HepG2 (cell line): ENCODE measurements at regions not wholly inside any gene's neighbourhood (a gene's known extent, or its start where the extent isn't known, plus 50 kb on each side); places are given as distances from the start of the nearest gene placed in this dataset.

ENCODE experiments used
- ATAC-seq: fragments of 200-7000 bp; cut with Tn5 transposase; 3 replicates; pipeline ENCODE4 v1.9.1; 2020; ENCODE audit warnings: mild to moderate bottlenecking, moderate library complexity
- BruUV-seq: library from RNA; stranded (reverse); fragments of 400-500 nt; replicated peaks from 2 replicates; lab custom pipeline; 2021; lab: Mats Ljungman, UMichigan
- CTCF ChIA-PET: fragments of 300-600 bp; formaldehyde crosslinking; extraction: SDS; loops from one replicate; lab custom pipeline; 2021; ENCODE audit warnings: low total read pairs, inconsistent platforms, low intra/inter-chr PET ratio; lab: Yijun Ruan, JAX
- POLR2A ChIA-PET: fragments of 350-600 bp; sonication (Branson Sonifier 250); formaldehyde crosslinking; loops from one replicate; lab custom pipeline; 2020; ENCODE audit warnings: antibody characterized with exemption, inconsistent platforms; lab: Yijun Ruan, JAX
- DNase-seq: peaks from one replicate; pipeline ENCODE4 v3.0.0-alpha.2; 2015; ENCODE audit warnings: low spot score
- FAIRE-seq: peaks from 3 replicates; lab custom pipeline; 2011; peaks lifted over from hg19 to GRCh38; lab: Jason Lieb, UNC
- H2AFZ ChIP-seq: one replicate; pipeline ENCODE4 v1.6.1; 2011; ENCODE audit warnings: low read length, inconsistent platforms
- H3K27ac ChIP-seq: fragments of 300-600 bp; 3 replicates; pipeline ENCODE4 v1.8.0; 2011; ENCODE audit warnings: mixed run types, mild to moderate bottlenecking, mixed read lengths, low read length, inconsistent platforms; ENCODE audit not compliant: insufficient read depth; ENCODE audit errors: extremely low read length
- H3K27me3 ChIP-seq, 2 experiments: fragments of 200-600 bp in 1 of 2; 2 replicates in 1 of 2; 3 replicates in 1 of 2; pipeline versions ENCODE4 v1.6.0 to v1.8.0; 2011; ENCODE audit warnings: low read length in 2 of 2, mild to moderate bottlenecking in 2 of 2, moderate library complexity in 2 of 2, inconsistent platforms in 1 of 2; ENCODE audit not compliant: insufficient read depth in 2 of 2, control insufficient read depth in 1 of 2
- H3K36me3 ChIP-seq, 2 experiments: fragments of 200-600 bp in 1 of 2; replicated peaks in 1 of 2; 2 replicates in 1 of 2; 3 replicates in 1 of 2; pipeline versions ENCODE4 v1.5.1 to v1.8.0; 2011; ENCODE audit warnings: low read length in 2 of 2, inconsistent platforms in 1 of 2; ENCODE audit not compliant: insufficient read depth in 2 of 2, control insufficient read depth in 1 of 2
- H3K4me1 ChIP-seq: 2 replicates; pipeline ENCODE4 v1.5.1; 2012; ENCODE audit warnings: low read length, inconsistent platforms; ENCODE audit not compliant: insufficient read depth
- H3K4me2 ChIP-seq: 2 replicates; pipeline ENCODE4 v1.6.0; 2011; ENCODE audit warnings: low read depth, low read length, inconsistent platforms
- H3K4me3 ChIP-seq, 3 experiments: fragments of 200-600 bp in 1 of 3; sonication (generic), shearing (Covaris generic) in 1 of 3; replicated peaks in 1 of 3; 2 replicates each; pipeline ENCODE4 v1.5.1; 2011 to 2016; ENCODE audit warnings: low read length in 3 of 3, inconsistent platforms in 2 of 3, low read depth in 2 of 3, mild to moderate bottlenecking in 2 of 3, control low read depth in 1 of 3, mixed read lengths in 1 of 3; ENCODE audit not compliant: insufficient read depth in 1 of 3
- H3K79me2 ChIP-seq: one replicate; pipeline ENCODE4 v1.6.1; 2011; ENCODE audit warnings: low read length, inconsistent platforms; ENCODE audit not compliant: insufficient read depth
- H3K9ac ChIP-seq: 2 replicates; pipeline ENCODE4 v1.6.0; 2011; ENCODE audit warnings: mild to moderate bottlenecking, low read depth, low read length, inconsistent platforms; ENCODE audit not compliant: insufficient read depth
- H3K9me3 ChIP-seq: 2 replicates; pipeline ENCODE4 v1.5.1; 2012; ENCODE audit warnings: mild to moderate bottlenecking, low read length
- H4K20me1 ChIP-seq: 2 replicates; pipeline ENCODE4 v1.6.0; 2011; ENCODE audit warnings: inconsistent platforms, mild to moderate bottlenecking, low read length, moderate library complexity; ENCODE audit not compliant: insufficient read depth
- ATF7 ChIP-seq, 2 experiments: fragments of 450-650 bp in 1 of 2; sonication (generic) in 1 of 2; formaldehyde crosslinking in 1 of 2; IDR thresholded peaks; 2 replicates each; pipeline versions ENCODE4 v1.4.0 to v1.6.1; 2016 to 2020; ENCODE audit warnings: antibody characterized with exemption in 1 of 2, mild to moderate bottlenecking in 1 of 2, missing genetic modification reagents in 1 of 2
- KDM3A ChIP-seq: IDR thresholded peaks from 2 replicates; pipeline ENCODE4 v1.6.1; 2018; ENCODE audit warnings: low read depth, missing compliant biosample characterization
- REPIN1 ChIP-seq: sonication (generic); formaldehyde crosslinking; IDR thresholded peaks from 2 replicates; pipeline ENCODE4 v1.8.0; 2022; ENCODE audit warnings: missing genetic modification reagents, low read depth, mild to moderate bottlenecking, borderline replicate concordance
- SATB2 ChIP-seq: sonication (generic); formaldehyde crosslinking; IDR thresholded peaks from 2 replicates; pipeline ENCODE4 v1.5.0; 2020; ENCODE audit warnings: missing genetic modification reagents
- TOE1 ChIP-seq: sonication (generic); formaldehyde crosslinking; IDR thresholded peaks from 2 replicates; pipeline ENCODE4 v1.4.0; 2020; ENCODE audit warnings: mild to moderate bottlenecking, missing genetic modification reagents
- ZNF761 ChIP-seq: sonication (generic); formaldehyde crosslinking; conservative IDR thresholded peaks from 2 replicates; pipeline ENCODE4 v1.4.0; 2020; ENCODE audit warnings: mild to moderate bottlenecking, missing genetic modification reagents
- ZNF883 ChIP-seq: sonication (generic); formaldehyde crosslinking; IDR thresholded peaks from 2 replicates; pipeline ENCODE4 v1.5.1; 2020; ENCODE audit warnings: mild to moderate bottlenecking, missing genetic modification reagents; ENCODE audit errors: not compliant biosample characterization
- WGBS: methylation state at CpG from one replicate; pipeline ENCODE4 v1.1.6; 2017; ENCODE audit warnings: low lambda C conversion rate; 5-methylcytosine and 5-hydroxymethylcytosine counted together
- in situ Hi-C: cut with HindIII; loops from 2 replicates; pipeline ENCODE4 v1.10.0; 2017; ENCODE audit warnings: low pct_unique_long_range_greater_than_20kb; ENCODE audit not compliant: extremely low pct_ligation_motif_present
- intact Hi-C: fragments of 100-400 bp; cut with micrococcal nuclease; formaldehyde crosslinking; loops from one replicate; pipeline ENCODE4 v1.10.0; 2022; ENCODE audit not compliant: unreplicated experiment
- TF ChIP-seq, protein P1 (sequence below): sonication (generic); formaldehyde crosslinking; IDR thresholded peaks from 2 replicates; pipeline ENCODE4 v1.4.0; 2020; ENCODE audit warnings: mild to moderate bottlenecking, missing genetic modification reagents, borderline replicate concordance
- TF ChIP-seq, protein P2 (sequence below): sonication (generic); formaldehyde crosslinking; IDR thresholded peaks from 2 replicates; pipeline ENCODE4 v1.4.0; 2020; ENCODE audit warnings: missing genetic modification reagents
- TF ChIP-seq, protein P3 (sequence below): IDR thresholded peaks from 2 replicates; pipeline ENCODE4 v1.6.1; 2016; ENCODE audit warnings: missing compliant biosample characterization, missing genetic modification reagents, borderline replicate concordance
- TF ChIP-seq, protein P4 (sequence below): sonication (generic); formaldehyde crosslinking; IDR thresholded peaks from 2 replicates; pipeline ENCODE4 v1.4.0; 2020; ENCODE audit warnings: missing genetic modification reagents, mild to moderate bottlenecking, borderline replicate concordance

DNA sequence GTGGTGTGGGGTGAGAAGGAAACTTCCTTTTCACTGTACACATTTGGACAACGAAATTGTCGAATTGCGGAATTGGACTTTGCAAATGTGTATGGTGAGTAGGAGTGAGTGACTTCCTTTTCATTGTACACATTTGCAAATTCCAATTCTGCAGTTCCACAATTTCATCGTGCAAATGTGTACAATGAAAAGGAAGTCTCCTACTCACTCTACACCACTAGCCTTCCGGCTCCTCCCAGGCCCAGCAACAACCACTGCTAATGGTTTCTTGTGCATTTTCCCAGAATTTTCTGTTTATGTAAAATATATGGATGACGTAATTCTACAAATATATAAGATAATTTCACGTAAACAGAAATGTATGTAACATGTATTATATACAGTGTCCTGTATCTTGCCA, 118.5 kb downstream of the ARL4A start:
- no TSS peak for BruUV-seq
- DNase-seq = no peak
- intact Hi-C loops (loop anchor here (10.0 kb wide), 1 partner anchor 171 kb away; no protein-coding TSS in a partner anchor), in situ Hi-C loops (no loop called here)
- H3K36me3 ChIP-seq = no peaks in the 10 kb centered on the region
- H3K27me3 ChIP-seq = no peaks in the 10 kb centered on the region
- H3K27ac ChIP-seq = no peak overlapping the region
- no peak for FAIRE-seq
- H3K9me3 ChIP-seq = no peaks in the 10 kb centered on the region
- H3K4me1 ChIP-seq = peaks cover 16% of the 10 kb centered on the region
- no peak for ATAC-seq
- TF ChIP-seq ATF7 (IDR thresholded peaks at IDR 0.05) (peak; percentile 68), ATF7 (CRISPR knock-in tag; IDR thresholded peaks at IDR 0.05) (no peak), KDM3A (no peak)
- POLR2A ChIA-PET = no interaction called here
- CTCF ChIA-PET = no interaction called here
- H3K4me3 ChIP-seq = no peak overlapping the region
- H4K20me1 ChIP-seq = no peaks in the 10 kb centered on the region
- WGBS = 55% methylated on average over 7 of the region's 7 CpGs
- H2AFZ ChIP-seq = no peak overlapping the region
- no peak overlapping the region for H3K4me2 ChIP-seq
- H3K79me2 ChIP-seq = no peaks in the 10 kb centered on the region
- H3K9ac ChIP-seq = no peak overlapping the region

DNA sequence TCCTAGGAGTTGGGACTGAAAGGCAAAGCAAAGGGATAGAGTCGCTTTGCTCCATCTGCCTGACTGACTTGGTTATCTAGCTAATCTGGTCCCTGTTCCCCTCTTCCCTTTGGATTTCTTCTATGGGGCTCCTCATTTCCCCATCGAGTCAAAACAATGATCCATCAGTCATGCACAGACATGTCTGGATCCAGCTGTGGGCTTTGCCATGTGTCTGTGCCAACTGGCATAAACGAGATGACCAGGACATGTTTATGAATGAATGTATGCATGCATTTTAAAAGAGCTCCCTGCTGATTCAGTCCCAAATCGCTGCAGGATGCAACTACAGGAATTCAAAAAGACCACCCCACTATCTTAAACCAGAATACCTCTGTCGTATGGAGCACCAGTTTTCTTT, 122.0 kb downstream of the ARL4A start:
- POLR2A ChIA-PET = no interaction called here
- in situ Hi-C loops = no loop called here
- no peak overlapping the region for H3K4me2 ChIP-seq
- CTCF ChIA-PET = no interaction called here
- no peaks in the 10 kb centered on the region for H3K27me3 ChIP-seq
- no peaks in the 10 kb centered on the region for H3K36me3 ChIP-seq
- H2AFZ ChIP-seq = no peak overlapping the region
- BruUV-seq = no TSS peak
- no peaks in the 10 kb centered on the region for H3K79me2 ChIP-seq
- H3K9ac ChIP-seq = no peak overlapping the region
- H3K9me3 ChIP-seq = no peaks in the 10 kb centered on the region
- no peak for FAIRE-seq
- ATAC-seq = no peak
- DNase-seq = no peak
- H4K20me1 ChIP-seq = no peaks in the 10 kb centered on the region
- intact Hi-C loops = loop anchor here (10.0 kb wide), 1 partner anchor 175 kb away; no protein-coding TSS in a partner anchor
- H3K4me3 ChIP-seq = no peak overlapping the region
- H3K4me1 ChIP-seq = peaks cover 9% of the 10 kb centered on the region
- WGBS = 21% methylated on average over 4 of the region's 5 CpGs
- H3K27ac ChIP-seq = no peak overlapping the region
- TF ChIP-seq, protein P1, sequence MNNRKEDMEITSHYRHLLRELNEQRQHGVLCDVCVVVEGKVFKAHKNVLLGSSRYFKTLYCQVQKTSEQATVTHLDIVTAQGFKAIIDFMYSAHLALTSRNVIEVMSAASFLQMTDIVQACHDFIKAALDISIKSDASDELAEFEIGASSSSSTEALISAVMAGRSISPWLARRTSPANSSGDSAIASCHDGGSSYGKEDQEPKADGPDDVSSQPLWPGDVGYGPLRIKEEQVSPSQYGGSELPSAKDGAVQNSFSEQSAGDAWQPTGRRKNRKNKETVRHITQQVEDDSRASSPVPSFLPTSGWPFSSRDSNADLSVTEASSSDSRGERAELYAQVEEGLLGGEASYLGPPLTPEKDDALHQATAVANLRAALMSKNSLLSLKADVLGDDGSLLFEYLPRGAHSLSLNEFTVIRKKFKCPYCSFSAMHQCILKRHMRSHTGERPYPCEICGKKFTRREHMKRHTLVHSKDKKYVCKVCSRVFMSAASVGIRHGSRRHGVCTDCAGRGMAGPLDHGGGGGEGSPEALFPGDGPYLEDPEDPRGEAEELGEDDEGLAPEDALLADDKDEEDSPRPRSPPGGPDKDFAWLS (CRISPR knock-in tag) = no peak
- TF ChIP-seq, protein P2, sequence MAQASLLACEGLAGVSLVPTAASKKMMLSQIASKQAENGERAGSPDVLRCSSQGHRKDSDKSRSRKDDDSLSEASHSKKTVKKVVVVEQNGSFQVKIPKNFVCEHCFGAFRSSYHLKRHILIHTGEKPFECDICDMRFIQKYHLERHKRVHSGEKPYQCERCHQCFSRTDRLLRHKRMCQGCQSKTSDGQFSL = no peak
- TF ChIP-seq, protein P3, sequence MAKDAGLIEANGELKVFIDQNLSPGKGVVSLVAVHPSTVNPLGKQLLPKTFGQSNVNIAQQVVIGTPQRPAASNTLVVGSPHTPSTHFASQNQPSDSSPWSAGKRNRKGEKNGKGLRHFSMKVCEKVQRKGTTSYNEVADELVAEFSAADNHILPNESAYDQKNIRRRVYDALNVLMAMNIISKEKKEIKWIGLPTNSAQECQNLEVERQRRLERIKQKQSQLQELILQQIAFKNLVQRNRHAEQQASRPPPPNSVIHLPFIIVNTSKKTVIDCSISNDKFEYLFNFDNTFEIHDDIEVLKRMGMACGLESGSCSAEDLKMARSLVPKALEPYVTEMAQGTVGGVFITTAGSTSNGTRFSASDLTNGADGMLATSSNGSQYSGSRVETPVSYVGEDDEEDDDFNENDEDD (CRISPR knock-in tag) = no peak
- TF ChIP-seq ZNF883 (CRISPR knock-in tag) (no peak), ZNF761 (CRISPR knock-in tag) (no peak), REPIN1 (CRISPR knock-in tag) (no peak), TOE1 (CRISPR knock-in tag) (no peak), SATB2 (CRISPR knock-in tag) (no peak)
- TF ChIP-seq, protein P4, sequence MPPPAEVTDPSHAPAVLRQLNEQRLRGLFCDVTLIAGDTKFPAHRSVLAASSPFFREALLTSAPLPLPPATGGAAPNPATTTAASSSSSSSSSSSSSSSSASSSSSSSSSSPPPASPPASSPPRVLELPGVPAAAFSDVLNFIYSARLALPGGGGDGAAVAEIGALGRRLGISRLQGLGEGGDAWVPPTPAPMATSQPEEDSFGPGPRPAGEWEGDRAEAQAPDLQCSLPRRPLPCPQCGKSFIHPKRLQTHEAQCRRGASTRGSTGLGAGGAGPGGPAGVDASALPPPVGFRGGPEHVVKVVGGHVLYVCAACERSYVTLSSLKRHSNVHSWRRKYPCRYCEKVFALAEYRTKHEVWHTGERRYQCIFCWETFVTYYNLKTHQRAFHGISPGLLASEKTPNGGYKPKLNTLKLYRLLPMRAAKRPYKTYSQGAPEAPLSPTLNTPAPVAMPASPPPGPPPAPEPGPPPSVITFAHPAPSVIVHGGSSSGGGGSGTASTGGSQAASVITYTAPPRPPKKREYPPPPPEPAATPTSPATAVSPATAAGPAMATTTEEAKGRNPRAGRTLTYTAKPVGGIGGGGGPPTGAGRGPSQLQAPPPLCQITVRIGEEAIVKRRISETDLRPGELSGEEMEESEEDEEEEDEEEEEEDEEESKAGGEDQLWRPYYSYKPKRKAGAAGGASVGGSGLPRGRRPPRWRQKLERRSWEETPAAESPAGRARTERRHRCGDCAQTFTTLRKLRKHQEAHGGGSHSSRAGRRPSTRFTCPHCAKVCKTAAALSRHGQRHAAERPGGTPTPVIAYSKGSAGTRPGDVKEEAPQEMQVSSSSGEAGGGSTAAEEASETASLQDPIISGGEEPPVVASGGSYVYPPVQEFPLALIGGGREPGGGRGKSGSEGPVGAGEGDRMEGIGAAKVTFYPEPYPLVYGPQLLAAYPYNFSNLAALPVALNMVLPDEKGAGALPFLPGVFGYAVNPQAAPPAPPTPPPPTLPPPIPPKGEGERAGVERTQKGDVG (CRISPR knock-in tag) = no peak
